ENCODE measurements at regions not wholly inside any gene's neighbourhood (a gene's known extent, or its start where the extent isn't known, plus 50 kb on each side); places are given as distances from the start of the nearest gene placed in this dataset.

- Histone ChIP-seq H3K27ac (ENCODE audit: insufficient read length, low read depth, low read length) (no peak overlapping the region), H2BK5ac (ENCODE audit: insufficient read length, low read length) (no peak overlapping the region), H2BK120ac (ENCODE audit: low read depth, low read length, poor library complexity, severe bottlenecking) (no peak overlapping the region), H2BK15ac (ENCODE audit: low read depth, low read length) (no peak overlapping the region), H2AFZ (ENCODE audit: low read length) (no peak overlapping the region), H3K27me3 (ENCODE audit: insufficient read depth, low read length) (no peaks in the 10 kb centered on the region), H3K79me1 (ENCODE audit: insufficient read depth, low read depth, low read length, poor library complexity, severe bottlenecking) (no peaks in the 10 kb centered on the region), H4K8ac (replicated peaks; ENCODE audit: insufficient read length, low read depth, low read length) (no peak overlapping the region), H3K4ac (ENCODE audit: low read depth, low read length) (no peak overlapping the region), H2AK5ac (ENCODE audit: insufficient read length, low read length) (no peak overlapping the region), H3K56ac (ENCODE audit: insufficient read length, low read depth, low read length) (no peak overlapping the region), H3K4me1 (ENCODE audit: insufficient read depth, low read length) (no peaks in the 10 kb centered on the region), H3K4me2 (ENCODE audit: insufficient read depth, insufficient read length, low read length) (no peak overlapping the region), H3K9me3 (ENCODE audit: control insufficient read depth, low read depth, low read length) (no peaks in the 10 kb centered on the region), H4K91ac (ENCODE audit: insufficient read length, low read depth, low read length) (no peak overlapping the region), H3K79me2 (ENCODE audit: insufficient read depth, low read length) (no peaks in the 10 kb centered on the region), H4K20me1 (ENCODE audit: control insufficient read depth, insufficient read depth, insufficient read length) (no peaks in the 10 kb centered on the region), H3K23me2 (ENCODE audit: insufficient read length, low read depth, low read length, poor library complexity, severe bottlenecking) (no peaks in the 10 kb centered on the region), H3K23ac (ENCODE audit: insufficient read length, low read depth, low read length) (no peak overlapping the region), H3T11ph (ENCODE audit: low read length) (no peak overlapping the region), H2BK20ac (ENCODE audit: low read depth, low read length, poor library complexity, severe bottlenecking) (no peak overlapping the region), H3K14ac (ENCODE audit: insufficient read depth, low read length) (no peak overlapping the region), H2BK12ac (ENCODE audit: insufficient read length, low read depth, low read length) (no peak overlapping the region), H3K18ac (ENCODE audit: insufficient read length, low read depth, low read length) (no peak overlapping the region), H4K5ac (ENCODE audit: insufficient read length, low read depth, low read length) (no peak overlapping the region), H3K9ac (ENCODE audit: extremely low read depth, insufficient read length, low read length) (no peak overlapping the region)
- no peak for TF ChIP-seq CTCF (conservative IDR thresholded peaks at IDR 0.05)
- Mint-ChIP-seq H3K4me3 (no peak overlapping the region), H3K9me3 (no peaks in the 10 kb centered on the region), H3K27me3 (ENCODE audit: low read depth) (no peaks in the 10 kb centered on the region), H3K4me1 (0 out of 4 replicates have a peak, but pooled peaks cover 0 to 2% of the 10 kb centered on the region in 2 experiments), H3K27ac (no peak overlapping the region), H3K36me3 (ENCODE audit: insufficient read depth in 1 of 3, low read depth in 3 of 3) (no peaks in the 10 kb centered on the region)
- DNase-seq, result no peak
These were observed 754.1 kb upstream of the MAN1A1 start for GRCh38 chr6:120103618-120104017.

All from H9 (cell line).